HEK293 (cell line): ENCODE measurements at regions not wholly inside any gene's neighbourhood (a gene's known extent, or its start where the extent isn't known, plus 50 kb on each side); places are given as distances from the start of the nearest gene placed in this dataset.

Source experiments
- CTCF ChIA-PET: fragments of 350-600 bp; formaldehyde crosslinking; extraction: SDS; loops from one replicate; lab custom pipeline; 2021; ENCODE audit warnings: antibody characterized with exemption; lab: Yijun Ruan, JAX
- POLR2A ChIA-PET: fragments of 300-600 bp; formaldehyde crosslinking; extraction: SDS; loops from one replicate; lab custom pipeline; 2020; ENCODE audit warnings: antibody characterized with exemption, inconsistent platforms; lab: Yijun Ruan, JAX
- H3K27ac ChIP-seq: fragments of 200-500 bp; sonication (Bioruptor generic); 2 replicates; pipeline ENCODE4 v1.5.1; 2014; ENCODE audit warnings: low read depth, low read length, control low read depth, inconsistent platforms; ENCODE audit errors: extremely low read depth
- H3K36me3 ChIP-seq, 2 experiments: fragments of 200-500 bp in 1 of 2; sonication (Bioruptor generic) in 1 of 2; 1 replicate in 1 of 2; 2 replicates in 1 of 2; pipeline ENCODE4 v1.5.1; 2014 to 2017; ENCODE audit warnings: inconsistent platforms in 2 of 2, low read length in 2 of 2; ENCODE audit not compliant: control insufficient read depth in 2 of 2, insufficient read depth in 1 of 2
- H3K4me1 ChIP-seq: fragments of 200-500 bp; sonication (Bioruptor generic); 2 replicates; pipeline ENCODE4 v1.5.1; 2014; ENCODE audit warnings: mild to moderate bottlenecking, low read length, inconsistent platforms; ENCODE audit not compliant: control insufficient read depth, insufficient read depth
- H3K4me3 ChIP-seq: 2 replicates; pipeline ENCODE4 v1.5.1; 2011; ENCODE audit warnings: low read depth, mild to moderate bottlenecking, control low read depth, low read length, moderate library complexity
- H3K9me3 ChIP-seq: fragments of 200-500 bp; sonication (Bioruptor generic); 2 replicates; pipeline ENCODE4 v1.5.1; 2014; ENCODE audit warnings: low read depth, low read length, inconsistent platforms; ENCODE audit not compliant: control insufficient read depth, insufficient read depth
- GFI1B ChIP-seq: fragments of 450-650 bp; formaldehyde crosslinking; IDR thresholded peaks from 2 replicates; pipeline ENCODE4 v1.5.1; 2016; ENCODE audit warnings: missing biosample characterization, missing genetic modification characterization
- GLIS2 ChIP-seq: fragments of 450-650 bp; formaldehyde crosslinking; IDR thresholded peaks from 2 replicates; pipeline ENCODE4 v1.5.1; 2016; ENCODE audit warnings: missing biosample characterization, missing genetic modification characterization
- KLF9 ChIP-seq: fragments of 450-650 bp; formaldehyde crosslinking; IDR thresholded peaks from 2 replicates; pipeline ENCODE4 v1.5.1; 2016; ENCODE audit warnings: missing biosample characterization, missing genetic modification characterization, low read depth
- PBX3 ChIP-seq: sonication (generic); formaldehyde crosslinking; IDR thresholded peaks from 2 replicates; pipeline ENCODE4 v1.8.1; 2022; ENCODE audit warnings: mild to moderate bottlenecking, moderate library complexity, missing genetic modification reagents
- RBAK ChIP-seq: fragments of 450-650 bp; formaldehyde crosslinking; IDR thresholded peaks from 2 replicates; pipeline ENCODE4 v1.5.1; 2016; ENCODE audit warnings: missing biosample characterization, missing genetic modification characterization
- SP7 ChIP-seq: fragments of 450-650 bp; formaldehyde crosslinking; IDR thresholded peaks from 2 replicates; pipeline ENCODE4 v1.5.1; 2016; ENCODE audit warnings: missing biosample characterization, missing genetic modification characterization
- ZBTB11 ChIP-seq: fragments of 450-650 bp; formaldehyde crosslinking; conservative IDR thresholded peaks from 2 replicates; pipeline ENCODE4 v1.5.1; 2016; ENCODE audit warnings: low read depth, missing biosample characterization, missing genetic modification characterization
- ZNF112 ChIP-seq: fragments of 450-650 bp; formaldehyde crosslinking; IDR thresholded peaks from 2 replicates; pipeline ENCODE4 v1.5.0; 2017; ENCODE audit warnings: missing biosample characterization, missing genetic modification characterization
- ZNF26 ChIP-seq: fragments of 450-650 bp; formaldehyde crosslinking; IDR thresholded peaks from 2 replicates; pipeline ENCODE4 v1.5.1; 2016; ENCODE audit warnings: missing biosample characterization, missing genetic modification characterization
- ZNF426 ChIP-seq: fragments of 450-650 bp; formaldehyde crosslinking; IDR thresholded peaks from 2 replicates; pipeline ENCODE4 v1.5.1; 2017; ENCODE audit warnings: missing biosample characterization, missing genetic modification characterization, mild to moderate bottlenecking, inconsistent platforms, moderate library complexity
- ZNF449 ChIP-seq: fragments of 450-650 bp; formaldehyde crosslinking; IDR thresholded peaks from 2 replicates; pipeline ENCODE4 v1.5.1; 2017; ENCODE audit warnings: missing biosample characterization, mild to moderate bottlenecking, missing genetic modification characterization, moderate library complexity
- ZNF555 ChIP-seq: fragments of 450-650 bp; formaldehyde crosslinking; conservative IDR thresholded peaks from 2 replicates; pipeline ENCODE4 v1.5.1; 2017; ENCODE audit warnings: missing biosample characterization, mild to moderate bottlenecking, missing genetic modification characterization, inconsistent platforms
- ZNF677 ChIP-seq: fragments of 450-650 bp; IDR thresholded peaks from 2 replicates; pipeline ENCODE4 v1.5.0; 2018; ENCODE audit warnings: missing biosample characterization, mild to moderate bottlenecking, missing genetic modification characterization, moderate library complexity
- ZSCAN23 ChIP-seq: fragments of 450-650 bp; formaldehyde crosslinking; IDR thresholded peaks from 2 replicates; pipeline ENCODE4 v1.5.1; 2016; ENCODE audit warnings: missing biosample characterization, missing genetic modification characterization
- ZXDB ChIP-seq: fragments of 450-650 bp; formaldehyde crosslinking; IDR thresholded peaks from 2 replicates; pipeline ENCODE4 v1.5.1; 2016; ENCODE audit warnings: missing biosample characterization, missing genetic modification characterization

- TF ChIP-seq ZBTB11 (tag by site-specific recombination): no peak
- TF ChIP-seq RBAK: no peak
- no peak for TF ChIP-seq GFI1B
- TF ChIP-seq ZNF677 (tag by site-specific recombination): no peak
- no peak for TF ChIP-seq ZNF426 (tag by site-specific recombination)
- TF ChIP-seq ZSCAN23 (tag by site-specific recombination): no peak
- TF ChIP-seq KLF9 (tag by site-specific recombination): no peak
- TF ChIP-seq SP7: no peak
These were observed 336.5 kb downstream of the CRPPA start (continued) for GRCh38 chr7:16084875-16085274.

GRCh38 chr7:16084370-16084769, 337.0 kb downstream of the CRPPA start:
- Histone ChIP-seq H3K4me3 (no peak overlapping the region), H3K27ac (no peak overlapping the region), H3K4me1 (peaks cover 3% of the 10 kb centered on the region; the same call in 1 of the 2 replicates), H3K36me3 (no peaks in the 10 kb centered on the region), H3K9me3 (no peaks in the 10 kb centered on the region)
- ChIA-PET CTCF (interaction anchor here (0.6 to 0.8 kb wide), 2 partner anchors 12 to 308 kb away, joined by 3 to 5 read pairs; no protein-coding TSS in a partner anchor), POLR2A (no interaction called here)
- TF ChIP-seq ZNF26 (tag by site-specific recombination): no peak
- no peak for TF ChIP-seq ZNF112 (tag by site-specific recombination)
- no peak for TF ChIP-seq PBX3 (CRISPR knock-in tag)
- no peak for TF ChIP-seq ZNF555
- no peak for TF ChIP-seq ZNF449 (tag by site-specific recombination)
- no peak for TF ChIP-seq ZBTB11 (tag by site-specific recombination)
- TF ChIP-seq ZXDB (tag by site-specific recombination): no peak
- TF ChIP-seq GLIS2 (tag by site-specific recombination): no peak
